Suppressor macrophage treated with lipopolysaccharide for 1 hour (primary cell): ENCODE measurements at regions not wholly inside any gene's neighbourhood (a gene's known extent, or its start where the extent isn't known, plus 50 kb on each side); places are given as distances from the start of the nearest gene placed in this dataset.

Experiments
- DNase-seq, 3 donors: peaks; one replicate each; pipeline ENCODE4 v3.0.0-alpha.2; 2020 to 2022

GRCh38 chr14:101220921-101221510, 317.5 kb upstream of the RTL1 start:
- DNase-seq = no peak

GRCh38 chr14:101221549-101222160, 318.1 kb upstream of the RTL1 start:
- no peak for DNase-seq

DNA sequence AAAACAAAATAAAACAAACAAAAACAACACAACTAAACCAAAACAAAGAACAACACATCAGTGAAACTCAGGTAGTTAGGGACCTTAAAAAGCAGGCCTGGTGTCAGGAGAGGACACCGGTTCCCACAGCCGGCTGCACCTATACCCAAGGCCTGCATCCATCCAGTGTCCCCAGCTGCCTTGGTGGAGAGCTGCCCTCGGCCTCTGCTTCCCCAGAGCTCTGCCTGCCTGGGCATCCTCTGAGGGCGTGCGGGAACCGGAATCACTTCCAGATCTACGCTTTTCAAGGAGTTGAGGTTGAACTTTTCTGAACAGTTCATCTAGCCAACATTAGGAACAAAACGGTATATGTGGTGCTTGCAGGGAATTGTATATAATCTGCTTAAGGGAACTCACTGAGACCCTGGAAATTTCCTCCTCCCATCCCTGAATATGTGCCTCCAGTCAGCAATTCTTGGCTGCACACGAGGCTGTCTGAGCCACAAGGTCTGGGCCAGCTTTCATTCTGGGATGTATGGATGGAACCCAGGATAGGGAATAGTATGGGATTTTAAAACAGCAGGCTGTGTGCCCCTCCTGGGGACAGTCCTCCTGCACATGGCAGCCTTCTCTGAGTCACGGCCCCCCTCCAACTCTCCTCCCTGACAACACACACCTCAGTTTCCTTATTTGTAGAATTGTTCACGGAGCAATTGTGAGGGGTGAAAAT, 319.0 kb upstream of the RTL1 start:
- no peak for DNase-seq

DNA sequence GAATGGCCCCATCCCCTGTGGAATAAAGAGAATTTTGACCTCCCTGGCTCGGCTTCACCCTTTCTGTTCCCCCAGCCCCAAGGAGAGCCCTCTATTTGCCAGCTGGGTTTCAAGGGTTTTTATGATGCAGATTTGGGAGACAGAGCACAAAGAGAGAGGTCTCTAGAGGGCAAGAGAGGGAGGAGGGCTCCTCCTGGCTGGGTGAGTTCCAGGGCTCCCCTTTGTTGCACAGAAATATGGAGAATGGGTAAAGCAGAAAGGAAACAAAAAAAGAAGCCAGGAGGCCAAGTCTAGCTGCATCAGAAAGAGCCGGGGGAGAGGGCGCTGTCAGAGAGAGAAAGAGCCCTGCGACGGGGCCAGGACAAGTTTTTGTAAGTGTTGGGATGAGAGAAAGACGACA, 319.6 kb upstream of the RTL1 start:
- DNase-seq = no peak

DNA sequence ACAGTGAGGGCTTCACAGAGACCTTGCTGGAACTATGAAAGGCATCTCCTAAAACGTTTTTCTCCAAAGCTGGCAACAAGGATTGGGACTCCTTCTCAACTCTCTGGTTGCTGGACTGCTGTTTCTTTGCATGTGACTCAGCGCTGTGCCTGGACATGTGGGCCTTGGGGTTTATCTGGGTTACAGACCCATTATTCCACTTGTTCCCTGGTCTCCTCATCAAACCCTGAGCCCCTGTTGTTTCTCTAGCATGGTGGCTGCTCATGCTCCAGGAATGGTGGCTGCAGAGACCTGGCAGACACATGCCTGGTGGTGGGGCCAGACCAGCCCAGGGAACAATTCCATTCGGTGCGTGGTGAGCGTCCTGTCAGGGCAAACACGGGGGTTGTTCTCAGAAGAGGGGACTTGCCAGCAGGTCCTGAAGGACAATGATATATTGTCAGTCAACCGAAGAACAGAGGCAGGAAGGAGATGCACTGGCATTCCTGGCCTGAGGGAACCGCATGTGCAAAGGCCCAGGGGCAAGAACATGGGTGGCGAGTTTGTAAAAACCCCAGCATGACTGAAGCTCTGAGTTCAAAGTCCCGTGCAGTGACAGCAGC, 320.1 kb upstream of the RTL1 start:
- DNase-seq = no peak

DNA sequence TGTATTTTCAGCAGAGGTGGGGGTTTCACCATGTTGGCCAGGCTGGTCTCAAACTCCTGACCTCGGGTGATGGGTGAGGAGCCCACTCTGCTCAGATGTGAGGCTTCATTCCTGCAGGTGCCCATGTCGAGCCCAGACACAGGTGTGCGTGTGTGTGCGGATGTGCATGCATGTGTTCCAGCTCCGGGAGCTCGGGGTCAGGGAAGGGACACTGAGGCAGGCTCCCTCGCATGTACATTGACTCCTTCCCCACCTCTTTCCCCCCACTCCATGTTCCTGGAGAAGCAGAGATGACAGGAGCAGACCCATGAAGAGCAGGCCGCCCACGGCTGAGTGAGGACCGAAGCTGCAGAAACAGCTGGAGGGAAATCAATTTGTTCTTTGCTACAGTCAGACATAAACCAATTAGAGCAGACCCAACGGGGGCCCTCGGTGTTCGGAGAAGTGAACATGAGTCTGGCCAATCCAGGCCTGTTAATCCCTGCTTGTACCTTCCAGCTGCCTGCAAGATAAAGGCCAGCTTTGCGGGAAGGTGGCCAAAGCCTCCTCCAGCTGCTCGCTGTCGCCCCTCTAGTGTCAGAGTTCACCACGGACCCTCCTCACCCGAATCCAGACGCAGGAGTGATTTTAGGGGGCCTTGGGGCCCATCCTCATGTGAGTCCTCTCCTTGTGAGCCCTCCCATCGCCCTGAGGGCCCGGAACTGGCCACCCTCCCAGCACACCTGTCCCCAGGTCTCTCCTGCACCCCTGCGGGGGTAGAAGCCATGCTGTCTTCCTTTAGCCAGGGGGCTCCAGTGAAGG, 321.0 kb upstream of the RTL1 start:
- no peak for DNase-seq

GRCh38 chr14:101225157-101226152, 321.9 kb upstream of the RTL1 start:
- no peak for DNase-seq

DNA sequence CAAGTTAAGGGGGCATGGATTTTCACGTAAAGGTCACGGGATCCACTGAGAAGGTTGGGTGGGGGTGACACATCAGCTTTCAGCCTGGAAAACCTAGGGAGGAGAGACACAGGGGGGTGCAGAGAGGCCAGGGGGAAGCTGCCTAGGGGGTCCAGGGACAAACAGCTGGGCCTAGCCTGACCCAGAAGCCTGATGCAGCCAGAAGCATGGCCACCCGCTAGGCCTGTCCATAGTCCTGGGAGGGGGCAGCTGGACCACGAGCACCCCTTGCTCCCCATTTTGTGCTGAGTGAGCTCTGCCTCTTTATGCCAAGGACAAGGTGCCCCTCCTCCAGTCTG, 322.7 kb upstream of the RTL1 start:
- DNase-seq = no peak

- DNase-seq = no peak
Observed at GRCh38 chr14:101226603-101227425, 323.3 kb upstream of the RTL1 start.

DNA sequence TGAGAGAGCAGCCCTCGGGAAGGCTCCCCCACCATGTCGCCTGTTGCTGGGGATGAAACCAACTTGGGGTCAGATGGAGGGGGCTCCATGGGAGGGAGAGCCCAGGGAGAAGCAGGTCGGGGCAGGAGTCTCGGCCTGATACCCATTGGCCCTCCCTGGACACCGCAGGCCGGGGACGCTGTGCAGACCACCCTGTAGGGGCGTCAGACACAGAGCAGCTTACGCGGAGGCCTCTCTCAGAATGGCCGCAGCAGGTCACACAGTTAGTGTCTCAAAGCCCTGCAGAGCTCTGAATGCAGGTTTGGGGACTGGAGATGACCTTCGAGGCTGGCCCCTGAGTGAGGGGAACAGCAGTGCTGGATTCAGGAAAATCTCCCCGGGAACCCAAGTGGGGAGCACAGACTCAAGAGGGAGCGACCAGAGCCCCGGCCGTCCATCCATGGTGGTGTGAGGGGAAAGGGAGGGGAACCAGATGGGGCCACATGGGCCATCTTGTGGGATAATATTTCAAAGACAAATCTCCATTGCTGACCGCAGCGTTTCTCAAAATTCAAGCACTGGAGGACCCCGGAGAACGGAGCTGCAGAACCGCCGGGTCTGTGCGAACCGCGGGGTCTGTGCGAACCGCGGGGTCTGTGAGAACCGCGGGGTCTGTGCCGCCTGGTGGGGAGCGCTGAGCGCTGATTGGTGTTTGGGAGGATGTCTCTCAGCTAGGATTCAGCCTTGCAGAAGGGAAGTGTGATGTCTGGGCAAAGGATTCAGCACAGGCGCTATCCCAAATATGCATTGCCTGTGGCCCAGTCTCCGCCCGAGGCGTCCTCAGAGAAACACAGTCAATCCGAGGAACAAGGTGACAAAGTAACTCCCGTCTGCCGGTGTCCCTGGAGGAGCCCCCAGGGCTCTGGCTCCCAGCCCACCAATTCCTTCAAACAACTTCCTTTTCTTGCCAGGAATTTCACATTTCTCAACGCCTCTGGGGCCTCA, 324.4 kb upstream of the RTL1 start:
- DNase-seq = no peak

GRCh38 chr14:101228949-101229541, 325.5 kb upstream of the RTL1 start:
- DNase-seq = no peak

DNA sequence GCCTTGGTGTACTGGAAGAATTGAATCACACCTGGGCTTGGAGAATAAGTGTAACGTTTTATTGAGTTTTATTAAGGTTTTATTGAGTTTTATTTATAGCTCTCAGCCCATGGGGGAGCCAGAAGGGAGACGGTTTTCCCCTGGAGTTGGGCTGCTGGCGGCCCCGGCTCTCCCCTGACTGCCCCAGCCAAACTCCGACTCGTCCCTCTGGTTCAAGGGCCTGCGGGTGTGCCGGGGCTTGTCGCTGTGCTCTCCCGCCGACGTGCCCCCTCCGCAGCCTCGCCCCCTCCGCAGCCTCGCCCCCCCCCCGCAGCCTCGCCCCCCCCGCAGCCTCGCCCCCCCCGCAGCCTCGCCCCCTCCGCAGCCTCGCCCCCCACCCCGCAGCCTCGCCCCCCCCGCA, 326.1 kb upstream of the RTL1 start:
- DNase-seq = no peak

DNA sequence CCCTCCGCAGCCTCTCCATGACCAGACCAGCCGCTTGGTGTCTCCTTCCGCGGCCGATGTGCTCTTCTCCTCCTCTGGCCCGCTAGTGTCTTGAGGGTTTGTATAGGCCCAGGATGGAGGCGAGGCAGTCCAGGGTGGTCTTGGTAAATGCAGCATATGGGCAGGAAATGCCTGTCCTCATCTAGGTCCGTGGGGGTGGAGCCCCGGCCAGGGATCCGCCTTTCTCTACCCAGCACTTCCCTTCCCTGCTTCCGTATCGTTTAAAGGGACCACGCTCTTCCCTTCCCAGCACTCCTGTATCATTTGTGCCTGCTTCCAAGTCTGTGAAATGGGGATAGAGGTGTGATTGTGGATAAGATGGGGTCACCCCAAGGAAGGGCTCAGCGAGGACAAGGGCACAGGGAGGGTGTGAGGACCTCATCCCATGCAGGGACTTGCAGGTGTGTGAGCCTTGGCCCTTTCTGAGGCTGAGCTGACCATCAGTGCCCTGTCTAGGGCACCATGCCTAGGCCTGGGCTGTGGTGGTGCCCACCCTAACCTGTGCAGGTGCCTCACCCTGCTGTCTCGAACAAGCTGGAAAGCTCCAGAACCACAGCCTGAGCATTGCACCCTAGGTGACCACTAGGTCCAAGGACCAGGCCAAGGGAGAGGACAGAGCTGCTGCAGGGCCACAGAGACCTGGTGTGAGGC, 326.8 kb upstream of the RTL1 start:
- no peak for DNase-seq

DNA sequence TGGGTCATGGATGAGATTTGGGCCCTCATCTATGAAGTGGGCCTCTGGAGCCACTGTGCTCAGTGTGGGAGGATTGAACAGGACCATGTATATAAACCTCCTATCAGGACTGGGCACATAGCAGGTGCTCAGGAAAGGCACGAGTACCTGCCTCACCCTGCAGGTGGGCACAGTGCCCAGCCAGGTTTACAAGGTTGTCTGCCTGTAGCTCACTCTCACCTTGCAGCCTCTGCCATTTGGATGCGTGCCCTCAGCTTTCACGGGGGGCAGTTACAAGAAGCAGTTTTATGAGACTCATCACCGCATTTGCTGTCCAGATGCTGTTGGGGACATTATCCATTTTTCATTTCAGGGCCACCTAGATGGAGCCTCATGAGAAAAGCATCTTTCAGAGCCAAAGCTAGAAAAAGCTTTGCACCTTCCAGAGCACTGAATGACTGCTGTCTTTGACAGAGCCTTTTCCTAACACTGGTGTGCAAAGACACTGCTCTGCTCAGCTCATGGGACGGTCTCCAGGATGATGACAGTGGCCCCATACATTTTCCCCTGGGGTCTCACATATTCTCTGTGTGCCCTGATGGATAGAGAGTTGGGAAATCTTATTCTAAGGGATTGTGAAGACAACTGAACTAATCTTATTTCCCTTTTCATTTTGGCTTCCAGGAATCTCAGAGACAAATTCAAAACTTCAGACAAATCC, 327.5 kb upstream of the RTL1 start:
- DNase-seq = no peak

- no peak for DNase-seq
Observed at GRCh38 chr14:101231828-101232227, 328.3 kb upstream of the RTL1 start.

DNA sequence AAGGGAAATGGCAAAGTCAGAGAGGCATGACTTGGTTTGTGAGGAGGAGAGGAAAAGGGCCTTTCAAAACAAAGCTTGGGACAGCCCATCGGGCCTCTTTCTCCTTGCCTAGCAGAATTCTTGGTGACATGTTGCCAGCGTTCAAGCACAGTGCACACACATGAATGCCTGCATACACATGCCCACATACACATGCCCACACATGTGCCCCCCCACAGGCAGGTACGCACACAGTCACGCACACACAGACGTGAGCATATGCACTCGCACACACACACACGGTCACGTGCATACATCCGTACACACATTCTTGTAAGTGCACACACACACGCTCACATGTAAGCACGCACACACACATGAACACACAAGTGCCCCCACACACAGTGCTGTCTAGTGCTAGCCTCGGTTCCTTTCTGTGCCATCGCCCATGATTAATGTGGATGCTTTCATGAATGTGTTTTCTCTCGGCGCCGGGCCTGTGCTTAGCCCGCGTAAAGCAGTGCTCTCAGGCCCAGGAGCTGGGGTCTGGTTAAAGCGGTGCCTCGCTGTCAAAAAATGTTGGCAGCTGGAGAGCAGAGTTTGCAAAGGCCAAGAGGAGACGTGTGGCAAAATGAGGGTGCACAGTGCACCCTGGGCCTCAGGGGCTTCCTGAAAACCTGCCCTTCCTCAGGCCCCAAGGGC, 328.8 kb upstream of the DIO3 start:
- no peak for DNase-seq

DNA sequence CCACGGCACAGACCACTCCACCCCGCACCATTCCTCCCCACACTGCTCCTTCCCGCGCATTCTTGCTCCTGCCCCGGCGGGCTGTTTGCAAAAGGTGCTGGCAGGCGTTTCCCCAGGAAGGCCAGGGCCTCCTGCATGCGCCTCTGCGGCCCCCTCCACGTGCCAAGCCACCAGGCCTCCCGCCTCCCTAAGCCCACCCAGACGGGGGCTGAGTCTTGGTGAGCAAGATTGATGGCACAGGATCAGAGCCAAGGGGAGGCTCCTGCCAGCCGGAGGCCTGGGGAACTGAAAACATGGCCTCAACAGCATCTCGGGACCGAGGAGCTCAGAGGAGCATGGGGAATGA, 328.3 kb upstream of the DIO3 start:
- DNase-seq = no peak

- no peak for DNase-seq
Observed at GRCh38 chr14:101233391-101233790, 327.9 kb upstream of the DIO3 start.
